ENCODE measurements at regions not wholly inside any gene's neighbourhood (a gene's known extent, or its start where the extent isn't known, plus 50 kb on each side); places are given as distances from the start of the nearest gene placed in this dataset.
A peak's percentile ranks its signal among the peaks of the same experiment; 100 is the strongest.

GRCh38 chr2:149738767-149739166, 151.2 kb upstream of the MMADHC start:
- H3K4me1 ChIP-seq (ENCODE audit: control insufficient read depth, insufficient read depth, low read length), result peaks cover 6% of the 10 kb centered on the region
- no peak overlapping the region for H3K4me3 ChIP-seq (ENCODE audit: low read length)
- H3K9me3 ChIP-seq (replicated peaks; ENCODE audit: control insufficient read depth, low read depth, low read length), result peaks cover 2% of the 10 kb centered on the region
- 60% methylated on average over 1 of the region's 1 CpG for WGBS (ENCODE audit: insufficient coverage)
- H3K36me3 ChIP-seq (ENCODE audit: control insufficient read depth, insufficient read depth, low read length), result no peaks in the 10 kb centered on the region
- H3K27ac ChIP-seq (ENCODE audit: low read length), result no peak overlapping the region
- peak; percentile 24 for DNase-seq
- no peaks in the 10 kb centered on the region for H3K27me3 ChIP-seq (ENCODE audit: control insufficient read depth, insufficient read depth, low read length)

- Histone ChIP-seq H3K4me3 (ENCODE audit: low read length) (no peak overlapping the region), H3K4me1 (ENCODE audit: control insufficient read depth, insufficient read depth, low read length) (no peaks in the 10 kb centered on the region), H3K27ac (ENCODE audit: low read length) (no peak overlapping the region), H3K27me3 (ENCODE audit: control insufficient read depth, insufficient read depth, low read length) (no peaks in the 10 kb centered on the region), H3K36me3 (ENCODE audit: control insufficient read depth, insufficient read depth, low read length) (no peaks in the 10 kb centered on the region), H3K9me3 (replicated peaks; ENCODE audit: control insufficient read depth, low read depth, low read length) (peaks cover 2% of the 10 kb centered on the region)
- no peak for DNase-seq
- WGBS (ENCODE audit: insufficient coverage), result no CpG with 5 or more reads among the region's 2 CpGs
These were observed 150.3 kb upstream of the MMADHC start for GRCh38 chr2:149737896-149738295.

- Histone ChIP-seq H3K27ac (ENCODE audit: low read length) (no peak overlapping the region), H3K27me3 (ENCODE audit: control insufficient read depth, insufficient read depth, low read length) (no peaks in the 10 kb centered on the region), H3K9me3 (replicated peaks; ENCODE audit: control insufficient read depth, low read depth, low read length) (peaks cover 2% of the 10 kb centered on the region), H3K4me3 (ENCODE audit: low read length) (no peak overlapping the region), H3K36me3 (ENCODE audit: control insufficient read depth, insufficient read depth, low read length) (no peaks in the 10 kb centered on the region), H3K4me1 (ENCODE audit: control insufficient read depth, insufficient read depth, low read length) (no peaks in the 10 kb centered on the region)
- DNase-seq, result peak; percentile 69
- WGBS (ENCODE audit: insufficient coverage), result no CpG with 5 or more reads among the region's 4 CpGs
These were observed 147.8 kb upstream of the MMADHC start for GRCh38 chr2:149735237-149735958.

GRCh38 chr2:149733936-149734685, 146.5 kb upstream of the MMADHC start:
- no peak overlapping the region for H3K27ac ChIP-seq (ENCODE audit: low read length)
- 70% methylated on average over 1 of the region's 3 CpGs for WGBS (ENCODE audit: insufficient coverage)
- H3K4me1 ChIP-seq (ENCODE audit: control insufficient read depth, insufficient read depth, low read length), result no peaks in the 10 kb centered on the region
- peaks cover 2% of the 10 kb centered on the region for H3K9me3 ChIP-seq (replicated peaks; ENCODE audit: control insufficient read depth, low read depth, low read length)
- no peaks in the 10 kb centered on the region for H3K36me3 ChIP-seq (ENCODE audit: control insufficient read depth, insufficient read depth, low read length)
- H3K27me3 ChIP-seq (ENCODE audit: control insufficient read depth, insufficient read depth, low read length), result no peaks in the 10 kb centered on the region
- peak; percentile 37 for DNase-seq
- no peak overlapping the region for H3K4me3 ChIP-seq (ENCODE audit: low read length)

GRCh38 chr2:149732730-149733290, 145.2 kb upstream of the MMADHC start:
- Histone ChIP-seq H3K4me3 (ENCODE audit: low read length) (no peak overlapping the region), H3K27me3 (ENCODE audit: control insufficient read depth, insufficient read depth, low read length) (no peaks in the 10 kb centered on the region), H3K4me1 (ENCODE audit: control insufficient read depth, insufficient read depth, low read length) (no peaks in the 10 kb centered on the region), H3K27ac (ENCODE audit: low read length) (no peak overlapping the region), H3K36me3 (ENCODE audit: control insufficient read depth, insufficient read depth, low read length) (no peaks in the 10 kb centered on the region), H3K9me3 (replicated peaks; ENCODE audit: control insufficient read depth, low read depth, low read length) (peaks cover 2% of the 10 kb centered on the region)
- WGBS (ENCODE audit: insufficient coverage), result no CpG with 5 or more reads among the region's 1 CpG
- no peak for DNase-seq

- Histone ChIP-seq H3K27me3 (ENCODE audit: control insufficient read depth, insufficient read depth, low read length) (no peaks in the 10 kb centered on the region), H3K36me3 (ENCODE audit: control insufficient read depth, insufficient read depth, low read length) (no peaks in the 10 kb centered on the region), H3K27ac (ENCODE audit: low read length) (no peak overlapping the region), H3K4me3 (ENCODE audit: low read length) (no peak overlapping the region), H3K9me3 (replicated peaks; ENCODE audit: control insufficient read depth, low read depth, low read length) (peaks cover 2% of the 10 kb centered on the region), H3K4me1 (ENCODE audit: control insufficient read depth, insufficient read depth, low read length) (no peaks in the 10 kb centered on the region)
- no peak for DNase-seq
- WGBS (ENCODE audit: insufficient coverage), result 70% methylated on average over 2 of the region's 4 CpGs
These were observed 144.6 kb upstream of the MMADHC start for GRCh38 chr2:149732001-149732685.

GRCh38 chr2:149731079-149731478, 143.5 kb upstream of the MMADHC start:
- Histone ChIP-seq H3K4me1 (ENCODE audit: control insufficient read depth, insufficient read depth, low read length) (no peaks in the 10 kb centered on the region), H3K4me3 (ENCODE audit: low read length) (no peak overlapping the region), H3K27me3 (ENCODE audit: control insufficient read depth, insufficient read depth, low read length) (no peaks in the 10 kb centered on the region), H3K9me3 (replicated peaks; ENCODE audit: control insufficient read depth, low read depth, low read length) (no peaks in the 10 kb centered on the region), H3K27ac (ENCODE audit: low read length) (no peak overlapping the region), H3K36me3 (ENCODE audit: control insufficient read depth, insufficient read depth, low read length) (no peaks in the 10 kb centered on the region)
- WGBS (ENCODE audit: insufficient coverage), result no CpG with 5 or more reads among the region's 3 CpGs
- DNase-seq, result peak; percentile 88

- H3K9me3 ChIP-seq (replicated peaks; ENCODE audit: control insufficient read depth, low read depth, low read length), result no peaks in the 10 kb centered on the region
These were observed 142.0 kb upstream of the MMADHC start for GRCh38 chr2:149729586-149729985.

GRCh38 chr2:149727927-149728326, 140.4 kb upstream of the MMADHC start:
- Histone ChIP-seq H3K36me3 (ENCODE audit: control insufficient read depth, insufficient read depth, low read length) (no peaks in the 10 kb centered on the region), H3K27ac (ENCODE audit: low read length) (no peak overlapping the region), H3K4me1 (ENCODE audit: control insufficient read depth, insufficient read depth, low read length) (no peaks in the 10 kb centered on the region), H3K27me3 (ENCODE audit: control insufficient read depth, insufficient read depth, low read length) (no peaks in the 10 kb centered on the region), H3K4me3 (ENCODE audit: low read length) (no peak overlapping the region), H3K9me3 (replicated peaks; ENCODE audit: control insufficient read depth, low read depth, low read length) (no peaks in the 10 kb centered on the region)
- DNase-seq, result no peak
- whole genome bisulfite sequencing (ENCODE audit: insufficient coverage), result 60% methylated on average over 1 of the region's 3 CpGs

More at GRCh38 chr2:149729586-149729985, 142.0 kb upstream of the MMADHC start:
- no peaks in the 10 kb centered on the region for H3K27me3 ChIP-seq (ENCODE audit: control insufficient read depth, insufficient read depth, low read length)
- H3K27ac ChIP-seq (ENCODE audit: low read length), result no peak overlapping the region
- no peaks in the 10 kb centered on the region for H3K4me1 ChIP-seq (ENCODE audit: control insufficient read depth, insufficient read depth, low read length)
- 60% methylated on average over 2 of the region's 3 CpGs for WGBS (ENCODE audit: insufficient coverage)
- no peaks in the 10 kb centered on the region for H3K36me3 ChIP-seq (ENCODE audit: control insufficient read depth, insufficient read depth, low read length)
- H3K4me3 ChIP-seq (ENCODE audit: low read length), result no peak overlapping the region
- DNase-seq, result no peak

- H3K4me3 ChIP-seq (ENCODE audit: low read length), result no peak overlapping the region
- WGBS (ENCODE audit: insufficient coverage), result 100% methylated on average over 1 of the region's 2 CpGs
- H3K36me3 ChIP-seq (ENCODE audit: control insufficient read depth, insufficient read depth, low read length), result no peaks in the 10 kb centered on the region
These were observed 137.7 kb upstream of the MMADHC start for GRCh38 chr2:149725234-149725633.

More at GRCh38 chr2:149725234-149725633, 137.7 kb upstream of the MMADHC start:
- no peaks in the 10 kb centered on the region for H3K9me3 ChIP-seq (replicated peaks; ENCODE audit: control insufficient read depth, low read depth, low read length)
- no peak overlapping the region for H3K27ac ChIP-seq (ENCODE audit: low read length)
- H3K27me3 ChIP-seq (ENCODE audit: control insufficient read depth, insufficient read depth, low read length), result no peaks in the 10 kb centered on the region
- DNase-seq, result no peak
- no peaks in the 10 kb centered on the region for H3K4me1 ChIP-seq (ENCODE audit: control insufficient read depth, insufficient read depth, low read length)
